HG03159 (cell line): ENCODE measurements at regions not wholly inside any gene's neighbourhood (a gene's known extent, or its start where the extent isn't known, plus 50 kb on each side); places are given as distances from the start of the nearest gene placed in this dataset.
"Not testable (repeated sequence)": the region's sequence is repeated elsewhere in the genome, so short reads cannot be mapped to it uniquely, and the experiment has no call there.

ENCODE experiments used
- ATAC-seq: cut with Tn5 transposase; IDR thresholded peaks from one replicate; pipeline ENCODE4 v1.9.1; 2021; ENCODE audit warnings: mild to moderate bottlenecking, moderate library complexity; ENCODE audit not compliant: unreplicated experiment

DNA sequence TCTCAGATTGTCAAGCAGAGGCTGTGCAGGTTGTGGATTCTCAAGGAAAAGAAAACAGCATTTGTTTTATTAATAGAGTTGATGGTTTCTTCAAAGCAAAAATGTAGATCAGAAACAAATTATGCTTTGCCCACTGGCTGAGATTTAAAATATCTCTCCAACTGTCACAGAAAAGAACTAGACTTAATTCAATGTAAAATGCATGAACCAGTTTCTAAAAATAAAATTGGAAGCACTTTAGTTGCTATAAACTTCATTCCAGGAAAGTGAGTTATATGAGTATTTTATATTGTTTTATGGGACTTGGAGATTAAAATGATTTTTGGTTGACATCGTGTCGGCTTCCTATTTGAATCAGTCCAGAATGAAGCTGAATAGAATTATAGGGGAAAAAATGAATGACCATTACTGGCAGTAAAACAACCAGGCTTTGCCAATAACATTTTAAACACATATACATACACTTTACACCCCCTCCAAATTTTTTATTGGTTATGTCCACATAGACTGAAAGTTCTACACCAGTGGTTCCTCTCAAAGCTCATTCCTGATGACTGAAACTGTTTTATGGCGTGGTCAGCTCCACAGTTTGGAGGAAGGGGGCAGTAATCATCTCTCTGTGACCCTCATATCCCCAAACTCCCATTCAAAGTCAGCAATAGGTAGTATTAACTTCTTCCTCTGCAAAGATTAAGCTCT is 55.5 kb upstream of the DAAM1 start:
- ATAC-seq: no peak

DNA sequence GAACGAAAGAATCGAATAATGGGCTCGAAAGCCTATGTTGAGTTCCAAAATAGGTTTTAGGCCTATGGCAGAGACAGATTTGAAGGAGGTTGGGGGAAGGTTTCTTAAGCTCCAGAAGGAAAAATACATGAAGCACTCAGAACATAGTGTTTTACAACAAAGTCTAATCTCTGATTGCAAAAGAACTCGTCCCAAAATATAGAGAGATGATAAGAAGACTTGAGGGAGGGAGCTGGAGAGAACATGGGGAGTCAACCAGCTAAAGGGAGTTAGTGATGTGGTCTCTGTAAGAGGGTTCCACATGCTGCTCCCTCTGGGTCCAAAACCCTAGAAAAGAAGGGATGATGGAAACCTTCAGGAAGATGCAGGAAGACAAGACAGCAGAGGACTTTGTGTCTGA is 54.8 kb upstream of the DAAM1 start:
- ATAC-seq: no peak

DNA sequence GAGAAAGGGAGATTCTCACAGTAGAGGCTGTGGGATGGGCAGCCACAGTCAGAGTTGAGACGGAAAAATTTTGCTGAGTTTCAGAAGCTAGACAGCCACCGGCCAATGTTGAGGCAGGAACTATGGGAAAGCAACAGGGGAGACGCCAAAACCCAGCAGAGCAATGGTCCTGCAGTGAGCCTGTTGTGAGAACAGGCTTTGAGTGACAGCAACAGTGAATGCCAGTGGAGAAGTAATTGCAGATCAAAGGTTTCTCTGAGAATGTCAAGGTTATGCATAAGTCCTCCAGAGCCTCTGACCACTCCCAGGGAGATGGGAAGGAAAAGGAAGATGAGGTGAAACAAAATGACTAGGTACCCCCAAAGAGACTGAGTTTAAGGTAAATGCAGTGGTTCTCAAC is 54.2 kb upstream of the DAAM1 start:
- no peak for ATAC-seq

DNA sequence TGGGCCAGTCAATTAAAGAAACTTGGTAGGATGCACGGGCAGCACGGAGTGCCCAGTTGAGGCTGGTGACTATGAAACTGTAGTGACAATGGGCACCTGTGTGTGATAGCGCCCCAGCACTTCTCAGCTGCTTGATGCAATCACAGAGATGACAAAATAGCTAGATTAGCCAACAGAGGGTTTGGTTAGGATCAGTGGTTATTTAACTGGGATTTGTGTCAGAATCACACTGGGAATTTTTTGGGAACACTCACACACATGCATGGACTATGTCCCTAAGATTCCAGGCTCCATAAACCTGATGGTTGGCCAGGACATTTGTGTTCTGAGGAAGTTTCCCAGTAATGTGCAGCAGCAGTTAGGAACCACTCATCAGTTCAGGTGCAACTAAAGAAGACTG is 51.2 kb upstream of the DAAM1 start:
- no peak for ATAC-seq

DNA sequence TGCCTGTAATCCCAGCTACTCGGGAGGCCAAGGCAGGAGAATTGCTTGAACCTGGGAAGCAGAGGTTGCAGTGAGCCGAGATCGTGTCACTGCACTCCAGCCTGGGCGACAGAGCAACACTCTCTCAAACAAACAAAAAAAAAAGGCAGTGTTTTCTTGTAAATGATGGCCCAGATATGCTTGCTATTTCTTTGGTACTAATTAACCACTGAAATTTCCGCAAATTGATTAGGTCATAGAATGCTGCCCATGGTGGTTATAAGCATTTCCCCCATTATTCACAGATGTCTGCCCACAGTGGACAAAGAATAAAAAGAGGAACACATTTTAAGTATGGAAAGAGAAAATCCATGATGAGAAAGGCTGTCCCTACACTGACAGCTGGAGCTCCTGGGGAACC is 49.9 kb upstream of the DAAM1 start:
- ATAC-seq: not testable (repeated sequence)
